Immature natural killer cell (primary cell): ENCODE measurements at regions not wholly inside any gene's neighbourhood (a gene's known extent, or its start where the extent isn't known, plus 50 kb on each side); places are given as distances from the start of the nearest gene placed in this dataset.
"Not testable (repeated sequence)": the region's sequence is repeated elsewhere in the genome, so short reads cannot be mapped to it uniquely, and the experiment has no call there.

ENCODE experiments used
- DNase-seq, 3 donors: peaks; one replicate each; pipeline ENCODE4 v3.0.0; 2022; ENCODE audit warnings: mixed read lengths in 1 of 3
- H3K27ac Mint-ChIP-seq, 6 donors: one replicate each; pipeline ENCODE4 v1.8.0; 2020; ENCODE audit warnings: mixed read lengths in 6 of 6, mild to moderate bottlenecking in 5 of 6, inconsistent platforms in 4 of 6, moderate library complexity in 3 of 6
- H3K27me3 Mint-ChIP-seq, 3 donors: one replicate each; pipeline ENCODE4 v1.8.0; 2020 to 2021; ENCODE audit warnings: low read depth in 3 of 3, mild to moderate bottlenecking in 3 of 3, mixed read lengths in 3 of 3, moderate library complexity in 3 of 3, inconsistent platforms in 1 of 3
- H3K36me3 Mint-ChIP-seq, 3 donors: one replicate each; pipeline ENCODE4 v1.8.0; 2020; ENCODE audit warnings: mixed read lengths in 3 of 3, inconsistent platforms in 2 of 3, mild to moderate bottlenecking in 2 of 3
- H3K4me1 Mint-ChIP-seq, 2 donors: one replicate each; pipeline ENCODE4 v1.8.0; 2020; ENCODE audit warnings: inconsistent platforms in 2 of 2, mild to moderate bottlenecking in 2 of 2, mixed read lengths in 2 of 2, moderate library complexity in 1 of 2
- H3K4me3 Mint-ChIP-seq, 5 donors: one replicate each; pipeline ENCODE4 v1.8.0; 2020; ENCODE audit warnings: mild to moderate bottlenecking in 5 of 5, mixed read lengths in 5 of 5, inconsistent platforms in 3 of 5, moderate library complexity in 3 of 5
- H3K9me3 Mint-ChIP-seq, 6 donors: one replicate each; pipeline ENCODE4 v1.8.0; 2020; ENCODE audit warnings: mild to moderate bottlenecking in 6 of 6, mixed read lengths in 6 of 6, inconsistent platforms in 4 of 6, moderate library complexity in 3 of 6

GRCh38 chr7:55715247-55715867 lies 143.1 kb upstream of the VOPP1 start:
- not testable (repeated sequence) for H3K9me3 Mint-ChIP-seq, H3K36me3 Mint-ChIP-seq, H3K4me1 Mint-ChIP-seq, H3K4me3 Mint-ChIP-seq, DNase-seq, H3K27ac Mint-ChIP-seq, H3K27me3 Mint-ChIP-seq

GRCh38 chr7:55714370-55714769 lies 142.1 kb upstream of the VOPP1 start:
- DNase-seq, H3K36me3 Mint-ChIP-seq, H3K27me3 Mint-ChIP-seq, H3K4me1 Mint-ChIP-seq, H3K4me3 Mint-ChIP-seq, H3K27ac Mint-ChIP-seq, H3K9me3 Mint-ChIP-seq: not testable (repeated sequence)

GRCh38 chr7:55710312-55710711 lies 138.0 kb upstream of the VOPP1 start:
- not testable (repeated sequence) for H3K4me3 Mint-ChIP-seq, H3K4me1 Mint-ChIP-seq, H3K9me3 Mint-ChIP-seq, H3K36me3 Mint-ChIP-seq, DNase-seq, H3K27ac Mint-ChIP-seq, H3K27me3 Mint-ChIP-seq

- H3K9me3 Mint-ChIP-seq, H3K27me3 Mint-ChIP-seq, H3K36me3 Mint-ChIP-seq, H3K4me3 Mint-ChIP-seq, DNase-seq, H3K4me1 Mint-ChIP-seq, H3K27ac Mint-ChIP-seq: not testable (repeated sequence)
Observed at GRCh38 chr7:55708028-55708427, 135.7 kb upstream of the VOPP1 start.

- not testable (repeated sequence) for H3K36me3 Mint-ChIP-seq, DNase-seq, H3K27me3 Mint-ChIP-seq, H3K27ac Mint-ChIP-seq, H3K9me3 Mint-ChIP-seq, H3K4me1 Mint-ChIP-seq, H3K4me3 Mint-ChIP-seq
Observed at GRCh38 chr7:55707410-55707809, 135.1 kb upstream of the VOPP1 start.

- not testable (repeated sequence) for H3K4me1 Mint-ChIP-seq, H3K27ac Mint-ChIP-seq, H3K27me3 Mint-ChIP-seq
Observed at GRCh38 chr7:55706451-55707195, 134.3 kb upstream of the VOPP1 start.

GRCh38 chr7:55705728-55706450 lies 133.6 kb upstream of the VOPP1 start:
- H3K36me3 Mint-ChIP-seq, H3K27ac Mint-ChIP-seq, H3K27me3 Mint-ChIP-seq, DNase-seq, H3K9me3 Mint-ChIP-seq, H3K4me1 Mint-ChIP-seq, H3K4me3 Mint-ChIP-seq: not testable (repeated sequence)

More at GRCh38 chr7:55706451-55707195, 134.3 kb upstream of the VOPP1 start:
- H3K4me3 Mint-ChIP-seq, H3K36me3 Mint-ChIP-seq, DNase-seq, H3K9me3 Mint-ChIP-seq: not testable (repeated sequence)

- DNase-seq, H3K27me3 Mint-ChIP-seq, H3K9me3 Mint-ChIP-seq, H3K36me3 Mint-ChIP-seq, H3K27ac Mint-ChIP-seq, H3K4me3 Mint-ChIP-seq, H3K4me1 Mint-ChIP-seq: not testable (repeated sequence)
Observed at GRCh38 chr7:55702831-55703230, 130.5 kb upstream of the VOPP1 start.

GRCh38 chr7:55699450-55699842 lies 127.1 kb upstream of the VOPP1 start:
- not testable (repeated sequence) for H3K4me1 Mint-ChIP-seq, DNase-seq, H3K9me3 Mint-ChIP-seq, H3K27me3 Mint-ChIP-seq, H3K4me3 Mint-ChIP-seq, H3K27ac Mint-ChIP-seq, H3K36me3 Mint-ChIP-seq

- not testable (repeated sequence) for H3K36me3 Mint-ChIP-seq, H3K9me3 Mint-ChIP-seq, H3K4me3 Mint-ChIP-seq, DNase-seq, H3K27ac Mint-ChIP-seq, H3K4me1 Mint-ChIP-seq, H3K27me3 Mint-ChIP-seq
Observed at GRCh38 chr7:55698607-55699449, 126.5 kb upstream of the VOPP1 start.

- not testable (repeated sequence) for H3K4me3 Mint-ChIP-seq, H3K36me3 Mint-ChIP-seq, H3K27me3 Mint-ChIP-seq, H3K9me3 Mint-ChIP-seq, DNase-seq, H3K27ac Mint-ChIP-seq, H3K4me1 Mint-ChIP-seq
Observed at GRCh38 chr7:55695893-55696701, 123.8 kb upstream of the VOPP1 start.

GRCh38 chr7:55694484-55694883 lies 122.2 kb upstream of the VOPP1 start:
- not testable (repeated sequence) for H3K4me3 Mint-ChIP-seq, H3K36me3 Mint-ChIP-seq, DNase-seq, H3K4me1 Mint-ChIP-seq, H3K27ac Mint-ChIP-seq, H3K27me3 Mint-ChIP-seq, H3K9me3 Mint-ChIP-seq
